Naive thymus-derived CD8-positive, alpha-beta T cell (primary cell): ENCODE measurements at regions not wholly inside any gene's neighbourhood (a gene's known extent, or its start where the extent isn't known, plus 50 kb on each side); places are given as distances from the start of the nearest gene placed in this dataset.

ENCODE experiments used
- ATAC-seq, 2 donors: fragments of 150-1000 bp; cut with Tn5 transposase in 1 of 2; sonication (Bioruptor Pico), chemical (Tn5 transposase) in 1 of 2; 1 replicate in 1 of 2; 2 replicates in 1 of 2; pipeline ENCODE4 v1.10.0; 2021; ENCODE audit warnings: mild to moderate bottlenecking in 2 of 2, moderate library complexity in 2 of 2
- POLR2A ChIA-PET: fragments of 350-600 bp; sonication (Branson Sonifier 250); formaldehyde crosslinking; loops from one replicate; lab custom pipeline; 2021; ENCODE audit warnings: antibody characterized with exemption; lab: Charles Lee
- DNase-seq, 10 donors: peaks; one replicate each; pipeline versions ENCODE4 v3.0.0 to v3.0.0-alpha.2; 2020 to 2022
- H3K27ac Mint-ChIP-seq, 10 donors: one replicate each; pipeline ENCODE4 v1.8.0; 2020 to 2022; ENCODE audit warnings: mild to moderate bottlenecking in 10 of 10, mixed read lengths in 10 of 10, moderate library complexity in 4 of 10, inconsistent platforms in 1 of 10
- H3K27me3 Mint-ChIP-seq, 5 donors: one replicate each; pipeline ENCODE4 v1.8.0; 2021 to 2022; ENCODE audit warnings: mixed read lengths in 5 of 5
- H3K36me3 Mint-ChIP-seq, 3 donors: one replicate each; pipeline ENCODE4 v1.8.0; 2020 to 2022; ENCODE audit warnings: mixed read lengths in 3 of 3, mild to moderate bottlenecking in 2 of 3, inconsistent platforms in 1 of 3
- H3K4me1 Mint-ChIP-seq, 4 donors: one replicate each; pipeline ENCODE4 v1.8.0; 2021 to 2022; ENCODE audit warnings: mixed read lengths in 4 of 4
- H3K4me3 Mint-ChIP-seq, 10 donors: one replicate each; pipeline ENCODE4 v1.8.0; 2020 to 2022; ENCODE audit warnings: mild to moderate bottlenecking in 10 of 10, mixed read lengths in 10 of 10, moderate library complexity in 6 of 10, inconsistent platforms in 1 of 10
- H3K9me3 Mint-ChIP-seq, 9 donors: one replicate each; pipeline ENCODE4 v1.8.0; 2020 to 2022; ENCODE audit warnings: mixed read lengths in 9 of 9, mild to moderate bottlenecking in 3 of 9, inconsistent platforms in 1 of 9, moderate library complexity in 1 of 9

GRCh38 chr12:107992029-107992428, 137.1 kb upstream of the WSCD2 start:
- Mint-ChIP-seq H3K27me3 (peaks cover 18 to 36% (median 29%) of the 10 kb centered on the region in 5 donors), H3K27ac (no peak overlapping the region), H3K9me3 (peaks cover 0 to 4% (median 0%) of the 10 kb centered on the region in 9 donors), H3K4me1 (no peaks in the 10 kb centered on the region), H3K36me3 (no peaks in the 10 kb centered on the region), H3K4me3 (no peak overlapping the region)
- no peak for DNase-seq
- POLR2A ChIA-PET, result no interaction called here
- ATAC-seq, result no peak

- ATAC-seq, result no peak
- peaks cover 20 to 43% (median 34%) of the 10 kb centered on the region in 5 donors for H3K27me3 Mint-ChIP-seq
- POLR2A ChIA-PET, result no interaction called here
Measured at GRCh38 chr12:107992870-107993451, 136.1 kb upstream of the WSCD2 start.

DNA sequence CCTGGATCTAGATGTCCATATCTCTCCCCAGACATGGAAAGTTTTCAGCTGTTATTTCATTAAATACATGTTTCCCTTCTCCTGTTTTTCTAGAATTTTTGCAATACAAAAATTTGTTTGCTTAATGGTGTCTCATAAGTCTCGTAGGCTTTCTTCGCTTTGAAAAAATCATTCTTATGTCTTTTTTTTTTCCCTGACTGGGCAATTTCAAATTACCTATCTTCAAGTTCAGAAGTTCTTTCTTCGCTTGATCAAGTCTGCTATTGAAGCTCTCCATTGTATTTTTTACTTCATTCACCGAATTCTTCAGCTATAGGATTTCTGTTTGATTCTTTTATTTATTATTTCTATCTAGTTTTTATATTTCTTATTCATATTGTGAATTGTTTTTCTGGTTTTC, 130.2 kb upstream of the WSCD2 start:
- Mint-ChIP-seq H3K27me3 (peaks cover 25 to 51% (median 39%) of the 10 kb centered on the region in 5 donors), H3K4me3 (no peak overlapping the region), H3K9me3 (peaks cover 4 to 30% (median 10%) of the 10 kb centered on the region in 9 donors), H3K4me1 (no peaks in the 10 kb centered on the region), H3K27ac (no peak overlapping the region), H3K36me3 (peaks cover 0 to 6% (median 0%) of the 10 kb centered on the region in 3 donors)
- DNase-seq (no peak), ATAC-seq (no peak)
- POLR2A ChIA-PET, result no interaction called here

More at GRCh38 chr12:107992870-107993451, 136.1 kb upstream of the WSCD2 start:
- DNase-seq, result no peak
- Mint-ChIP-seq H3K4me3 (no peak overlapping the region), H3K4me1 (no peaks in the 10 kb centered on the region), H3K27ac (no peak overlapping the region), H3K36me3 (peaks cover 0 to 1% (median 0%) of the 10 kb centered on the region in 3 donors), H3K9me3 (peaks cover 0 to 10% (median 2%) of the 10 kb centered on the region in 9 donors)

DNA sequence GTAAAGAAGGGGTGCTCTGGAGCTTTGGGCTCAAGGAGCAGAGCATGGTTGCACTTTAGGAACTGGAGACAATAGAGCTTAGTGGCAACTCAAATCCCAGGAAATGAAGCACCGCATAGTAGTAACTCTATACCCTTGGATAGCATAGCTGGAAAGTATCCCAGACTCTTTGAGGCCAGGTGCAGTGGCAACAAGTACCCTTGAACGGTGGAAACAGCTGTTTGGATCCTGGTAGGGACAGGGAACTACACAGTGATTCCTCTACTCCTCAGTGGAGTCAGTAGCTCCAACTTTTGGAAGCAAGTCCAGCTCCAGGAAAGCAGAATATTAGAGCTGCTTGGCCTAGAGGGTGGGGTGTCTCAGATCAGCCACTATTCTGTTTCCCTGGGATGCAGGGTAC, 129.0 kb upstream of the WSCD2 start:
- Mint-ChIP-seq H3K27me3 (peaks cover 25 to 57% (median 37%) of the 10 kb centered on the region in 5 donors), H3K36me3 (peaks cover 0 to 6% (median 0%) of the 10 kb centered on the region in 3 donors), H3K9me3 (peaks cover 4 to 30% (median 10%) of the 10 kb centered on the region in 9 donors)

GRCh38 chr12:108004319-108004718, 124.8 kb upstream of the WSCD2 start:
- Mint-ChIP-seq H3K27me3 (peaks cover 22 to 50% (median 28%) of the 10 kb centered on the region in 5 donors), H3K36me3 (no peaks in the 10 kb centered on the region), H3K27ac (no peak overlapping the region), H3K9me3 (peaks cover 0 to 6% (median 4%) of the 10 kb centered on the region in 9 donors), H3K4me1 (no peaks in the 10 kb centered on the region), H3K4me3 (no peak overlapping the region)
- POLR2A ChIA-PET, result no interaction called here
- DNase-seq (no peak), ATAC-seq (no peak)

More for the DNA sequence above, 129.0 kb upstream of the WSCD2 start:
- no peak for ATAC-seq
- Mint-ChIP-seq H3K4me3 (no peak overlapping the region), H3K4me1 (no peaks in the 10 kb centered on the region), H3K27ac (no peak overlapping the region)
- no peak for DNase-seq
- POLR2A ChIA-PET, result no interaction called here

DNA sequence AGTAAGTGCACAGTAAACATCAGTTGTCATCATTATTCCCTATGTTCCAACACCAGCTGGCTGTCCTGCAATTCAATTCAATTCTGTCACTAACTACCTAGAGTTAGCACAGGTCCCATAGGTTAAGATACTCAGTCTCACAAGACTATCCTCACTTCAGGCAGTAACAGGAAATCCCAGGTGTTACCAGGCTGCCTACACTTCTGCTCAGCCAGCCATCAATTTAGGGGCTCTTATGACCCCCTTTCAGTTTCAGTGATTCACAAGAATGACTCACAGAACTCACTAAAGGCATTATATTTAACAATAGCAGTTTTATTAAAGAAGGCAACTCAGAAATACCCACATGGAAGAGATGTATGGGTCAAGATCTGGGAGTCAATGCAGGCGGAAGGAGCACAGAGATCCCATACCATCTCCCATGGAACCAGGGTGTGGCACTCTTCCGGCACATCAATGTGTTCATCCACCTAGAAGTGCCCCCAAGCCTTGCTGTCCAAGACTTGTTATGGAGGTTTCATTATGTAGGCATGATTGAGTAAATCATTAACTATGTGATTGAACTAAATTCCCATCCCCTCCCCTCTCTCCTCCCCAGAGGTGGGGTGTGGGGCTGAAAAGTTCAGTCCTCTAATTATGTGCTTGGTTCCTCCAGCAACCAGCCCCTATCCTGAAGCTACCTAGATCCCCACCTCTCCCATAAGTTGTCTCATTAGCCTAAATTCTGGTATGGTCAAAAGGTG, 120.8 kb upstream of the WSCD2 start:
- no peaks in the 10 kb centered on the region for H3K4me1 Mint-ChIP-seq
- H3K36me3 Mint-ChIP-seq, result no peaks in the 10 kb centered on the region
- ATAC-seq, result no peak
- H3K9me3 Mint-ChIP-seq, result peaks cover 0 to 4% (median 0%) of the 10 kb centered on the region in 9 donors
- POLR2A ChIA-PET, result no interaction called here
- no peak overlapping the region for H3K27ac Mint-ChIP-seq
- no peak overlapping the region for H3K4me3 Mint-ChIP-seq
- no peak for DNase-seq
- H3K27me3 Mint-ChIP-seq, result peaks cover 16 to 40% (median 21%) of the 10 kb centered on the region in 5 donors

DNA sequence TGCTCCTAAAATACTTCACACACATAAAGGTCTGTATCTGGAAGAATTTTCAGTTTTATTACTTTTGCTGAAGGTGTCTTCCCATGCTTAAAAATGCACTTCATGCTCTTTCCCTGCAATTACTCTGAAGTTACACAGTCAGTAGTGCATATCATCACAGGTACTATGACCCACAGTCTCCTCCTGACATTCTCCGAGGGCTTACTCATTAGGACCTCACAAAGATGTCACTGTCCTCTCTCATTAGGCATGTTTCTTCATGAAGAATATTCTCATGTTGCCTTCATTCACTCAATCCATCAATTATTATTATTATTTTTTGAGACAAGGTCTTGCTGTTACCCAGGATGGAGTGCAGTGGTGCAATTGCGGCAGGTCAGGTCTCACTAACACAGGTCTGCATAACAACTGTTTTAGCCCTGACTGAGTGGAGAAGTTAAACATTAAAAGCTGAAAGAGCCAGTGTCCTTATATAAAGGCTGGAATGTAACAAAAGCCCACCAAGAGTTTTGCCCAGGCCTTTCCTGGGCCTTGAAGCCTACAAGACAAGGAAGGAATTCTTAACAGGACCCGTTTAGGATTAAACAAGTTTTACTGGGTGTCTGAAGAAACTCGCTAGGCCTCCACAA, 119.5 kb upstream of the WSCD2 start:
- peaks cover 0 to 2% (median 0%) of the 10 kb centered on the region in 9 donors for H3K9me3 Mint-ChIP-seq
- ATAC-seq (no peak), DNase-seq (no peak)
- no peaks in the 10 kb centered on the region for H3K4me1 Mint-ChIP-seq
- H3K4me3 Mint-ChIP-seq, result no peak overlapping the region
- no peak overlapping the region for H3K27ac Mint-ChIP-seq
- POLR2A ChIA-PET, result no interaction called here
- H3K27me3 Mint-ChIP-seq, result peaks cover 16 to 39% (median 20%) of the 10 kb centered on the region in 5 donors
- no peaks in the 10 kb centered on the region for H3K36me3 Mint-ChIP-seq

- Mint-ChIP-seq H3K27ac (no peak overlapping the region), H3K4me1 (no peaks in the 10 kb centered on the region), H3K9me3 (peaks cover 0 to 4% (median 0%) of the 10 kb centered on the region in 9 donors), H3K36me3 (no peaks in the 10 kb centered on the region), H3K27me3 (peaks cover 11 to 42% (median 27%) of the 10 kb centered on the region in 5 donors), H3K4me3 (no peak overlapping the region)
- POLR2A ChIA-PET, result no interaction called here
- DNase-seq (no peak), ATAC-seq (no peak)
Measured at GRCh38 chr12:108016022-108016564, 113.0 kb upstream of the WSCD2 start.

DNA sequence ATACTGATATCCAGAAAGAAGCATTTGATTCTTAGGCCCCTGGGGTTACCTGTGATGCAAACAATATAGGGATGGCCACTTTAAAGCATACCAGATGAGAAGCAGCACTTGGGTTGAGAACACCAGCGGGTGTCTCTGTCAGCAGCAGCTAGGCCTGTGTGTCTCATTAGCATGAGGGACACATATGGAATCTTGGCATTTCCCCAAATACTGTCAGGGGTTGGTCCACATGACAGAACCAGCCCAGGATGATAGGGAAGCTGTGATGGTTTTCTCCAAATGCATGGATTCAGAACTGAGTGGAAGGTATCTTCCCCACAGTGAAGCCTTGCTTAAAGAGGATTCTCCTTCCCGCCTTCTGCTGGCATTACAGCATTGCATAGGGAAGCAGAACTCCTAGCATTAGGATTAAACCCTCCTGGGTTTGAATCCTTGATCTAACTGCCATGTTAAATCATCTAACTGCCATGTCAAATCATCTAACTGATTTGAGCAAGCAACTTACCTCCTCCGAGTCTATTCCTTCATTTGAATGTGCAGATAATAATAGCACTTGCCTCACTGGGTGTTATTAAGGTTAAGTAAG, 111.5 kb upstream of the WSCD2 start:
- DNase-seq, result no peak
- H3K36me3 Mint-ChIP-seq, result no peaks in the 10 kb centered on the region
- no peak overlapping the region for H3K4me3 Mint-ChIP-seq

DNA sequence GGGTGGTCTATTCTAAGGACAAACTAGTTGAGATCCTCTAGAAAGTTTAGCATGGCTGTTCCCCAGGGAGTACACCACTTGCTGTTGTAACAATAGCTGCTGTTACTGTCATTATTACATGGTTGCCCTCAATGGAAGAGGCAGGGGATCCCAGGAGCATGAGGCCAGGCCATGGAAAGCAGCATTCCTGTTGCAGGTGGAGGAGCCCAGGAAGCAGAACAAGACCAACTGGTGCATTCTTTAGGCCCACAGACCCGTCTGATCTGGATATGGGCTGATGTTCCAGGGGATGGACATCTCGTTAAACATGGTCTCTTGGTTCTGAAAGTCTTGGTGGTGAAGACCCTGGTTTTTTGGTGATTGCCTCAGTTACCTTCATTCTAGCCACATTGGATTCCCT, 109.2 kb upstream of the WSCD2 start:
- Mint-ChIP-seq H3K9me3 (peaks cover 0 to 4% (median 0%) of the 10 kb centered on the region in 9 donors), H3K4me1 (no peaks in the 10 kb centered on the region), H3K27ac (no peak overlapping the region), H3K4me3 (no peak overlapping the region), H3K36me3 (no peaks in the 10 kb centered on the region), H3K27me3 (peaks cover 5 to 24% (median 15%) of the 10 kb centered on the region in 5 donors)
- DNase-seq (no peak), ATAC-seq (no peak)
- POLR2A ChIA-PET, result no interaction called here

More for the DNA sequence above, 111.5 kb upstream of the WSCD2 start:
- no peak for ATAC-seq
- peaks cover 0 to 4% (median 0%) of the 10 kb centered on the region in 9 donors for H3K9me3 Mint-ChIP-seq
- POLR2A ChIA-PET, result no interaction called here
- H3K27ac Mint-ChIP-seq, result no peak overlapping the region
- H3K4me1 Mint-ChIP-seq, result no peaks in the 10 kb centered on the region
- H3K27me3 Mint-ChIP-seq, result peaks cover 11 to 42% (median 24%) of the 10 kb centered on the region in 5 donors

GRCh38 chr12:108021141-108021540, 107.9 kb upstream of the WSCD2 start:
- H3K27me3 Mint-ChIP-seq, result peaks cover 5 to 13% (median 7%) of the 10 kb centered on the region in 5 donors
- H3K27ac Mint-ChIP-seq, result no peak overlapping the region
- no peak for ATAC-seq
- POLR2A ChIA-PET, result no interaction called here
- no peak for DNase-seq
- no peaks in the 10 kb centered on the region for H3K4me1 Mint-ChIP-seq
- no peaks in the 10 kb centered on the region for H3K36me3 Mint-ChIP-seq
- H3K4me3 Mint-ChIP-seq, result no peak overlapping the region
- peaks cover 0 to 4% (median 0%) of the 10 kb centered on the region in 9 donors for H3K9me3 Mint-ChIP-seq

- Mint-ChIP-seq H3K9me3 (peaks cover 0 to 4% (median 0%) of the 10 kb centered on the region in 9 donors), H3K4me3 (no peak overlapping the region), H3K4me1 (no peaks in the 10 kb centered on the region), H3K27ac (no peak overlapping the region), H3K36me3 (no peaks in the 10 kb centered on the region), H3K27me3 (peaks cover 3 to 10% (median 8%) of the 10 kb centered on the region in 5 donors)
- DNase-seq (no peak), ATAC-seq (no peak)
- POLR2A ChIA-PET, result no interaction called here
Measured at GRCh38 chr12:108021949-108022522, 107.1 kb upstream of the WSCD2 start.
